ENCODE measurements at regions not wholly inside any gene's neighbourhood (a gene's known extent, or its start where the extent isn't known, plus 50 kb on each side); places are given as distances from the start of the nearest gene placed in this dataset.
A peak's percentile ranks its signal among the peaks of the same experiment; 100 is the strongest.

- FAIRE-seq (no peak), DNase-seq (ENCODE audit: insufficient read length, low spot score) (no peak)
Observed at GRCh38 chr12:90287585-90287984, 578.9 kb upstream of the ATP2B1 start.

- FAIRE-seq (no peak), DNase-seq (ENCODE audit: insufficient read length, low spot score) (no peak)
Observed at GRCh38 chr12:90281154-90281868, 572.7 kb upstream of the ATP2B1 start.

- no peak for DNase-seq (ENCODE audit: insufficient read length, low spot score)
- no peak for FAIRE-seq
Observed at GRCh38 chr12:90280564-90281058, 572.0 kb upstream of the ATP2B1 start.

- FAIRE-seq = no peak
- DNase-seq (ENCODE audit: insufficient read length, low spot score) = no peak
Observed at GRCh38 chr12:90280033-90280432, 571.4 kb upstream of the ATP2B1 start.

GRCh38 chr12:90275088-90275487 is 566.5 kb upstream of the ATP2B1 start:
- DNase-seq (ENCODE audit: insufficient read length, low spot score) (no peak), FAIRE-seq (no peak)

- no peak for FAIRE-seq
- no peak for DNase-seq (ENCODE audit: insufficient read length, low spot score)
Observed at GRCh38 chr12:90274407-90274806, 565.8 kb upstream of the ATP2B1 start.

- FAIRE-seq (no peak), DNase-seq (ENCODE audit: insufficient read length, low spot score) (no peak)
Observed at GRCh38 chr12:90268574-90268973, 559.9 kb upstream of the ATP2B1 start.

GRCh38 chr12:90262251-90262650 is 553.6 kb upstream of the ATP2B1 start:
- FAIRE-seq (no peak), DNase-seq (ENCODE audit: insufficient read length, low spot score) (no peak)

- FAIRE-seq (no peak), DNase-seq (ENCODE audit: insufficient read length, low spot score) (no peak)
Observed at GRCh38 chr12:90261283-90261682, 552.6 kb upstream of the ATP2B1 start.

GRCh38 chr12:90260136-90260535 is 551.5 kb upstream of the ATP2B1 start:
- FAIRE-seq (no peak), DNase-seq (ENCODE audit: insufficient read length, low spot score) (no peak)

GRCh38 chr12:90257927-90258624 is 549.4 kb upstream of the ATP2B1 start:
- DNase-seq (ENCODE audit: insufficient read length, low spot score) (no peak), FAIRE-seq (no peak)

- DNase-seq (ENCODE audit: insufficient read length, low spot score) (no peak), FAIRE-seq (no peak)
Observed at GRCh38 chr12:90254796-90255195, 546.2 kb upstream of the ATP2B1 start.

GRCh38 chr12:90253674-90254181 is 545.1 kb upstream of the ATP2B1 start:
- FAIRE-seq = peak; percentile 70
- peak; percentile 50 for DNase-seq (ENCODE audit: insufficient read length, low spot score)

- FAIRE-seq = no peak
- no peak for DNase-seq (ENCODE audit: insufficient read length, low spot score)
Observed at GRCh38 chr12:90253136-90253535, 544.5 kb upstream of the ATP2B1 start.

GRCh38 chr12:90250766-90251165 is 542.1 kb upstream of the ATP2B1 start:
- DNase-seq (ENCODE audit: insufficient read length, low spot score) (no peak), FAIRE-seq (no peak)

GRCh38 chr12:90250042-90250441 is 541.4 kb upstream of the ATP2B1 start:
- DNase-seq (ENCODE audit: insufficient read length, low spot score) (no peak), FAIRE-seq (no peak)

GRCh38 chr12:90246688-90247087 is 538.0 kb upstream of the ATP2B1 start:
- no peak for FAIRE-seq
- no peak for DNase-seq (ENCODE audit: insufficient read length, low spot score)

GRCh38 chr12:90245391-90245790 is 536.8 kb upstream of the ATP2B1 start:
- FAIRE-seq (no peak), DNase-seq (ENCODE audit: insufficient read length, low spot score) (no peak)

- DNase-seq (ENCODE audit: insufficient read length, low spot score) (no peak), FAIRE-seq (no peak)
Observed at GRCh38 chr12:90244232-90244631, 535.6 kb upstream of the ATP2B1 start.

GRCh38 chr12:90243211-90243610 is 534.6 kb upstream of the ATP2B1 start:
- no peak for DNase-seq (ENCODE audit: insufficient read length, low spot score)
- FAIRE-seq = no peak

- DNase-seq (ENCODE audit: insufficient read length, low spot score) = no peak
- no peak for FAIRE-seq
Observed at GRCh38 chr12:90239732-90240260, 531.2 kb upstream of the ATP2B1 start.
